Trophoblast cell (in vitro differentiated cells and primary cell): ENCODE measurements at regions not wholly inside any gene's neighbourhood (a gene's known extent, or its start where the extent isn't known, plus 50 kb on each side); places are given as distances from the start of the nearest gene placed in this dataset.

Experiments used
- DNase-seq, 2 donors: peaks; one replicate each; pipeline ENCODE4 v3.0.0-alpha.2; 2016
- H2AFZ ChIP-seq: 2 replicates; pipeline ENCODE4 v1.6.1; 2013; ENCODE audit warnings: low read length, moderate library complexity, mild to moderate bottlenecking; ENCODE audit not compliant: insufficient read depth, poor library complexity
- H2AK5ac ChIP-seq: 2 replicates; pipeline ENCODE4 v1.6.1; 2013; ENCODE audit warnings: mild to moderate bottlenecking, low read length
- H2BK120ac ChIP-seq: 2 replicates; pipeline ENCODE4 v1.6.1; 2013; ENCODE audit warnings: low read length, mild to moderate bottlenecking, moderate library complexity; ENCODE audit not compliant: insufficient read depth, poor library complexity
- H2BK12ac ChIP-seq: 2 replicates; pipeline ENCODE4 v1.6.1; 2013; ENCODE audit warnings: mild to moderate bottlenecking, low read length, moderate library complexity
- H2BK5ac ChIP-seq: 2 replicates; pipeline ENCODE4 v1.6.1; 2013; ENCODE audit warnings: low read length, low read depth, moderate library complexity, mild to moderate bottlenecking; ENCODE audit not compliant: poor library complexity
- H3K14ac ChIP-seq: 2 replicates; pipeline ENCODE4 v1.6.1; 2013; ENCODE audit warnings: mild to moderate bottlenecking, low read length
- H3K18ac ChIP-seq: 2 replicates; pipeline ENCODE4 v1.6.1; 2013; ENCODE audit warnings: mild to moderate bottlenecking, low read length
- H3K23ac ChIP-seq: 2 replicates; pipeline ENCODE4 v1.6.1; 2013; ENCODE audit warnings: low read length
- H3K27ac ChIP-seq: 2 replicates; pipeline ENCODE4 v1.5.1; 2013; ENCODE audit warnings: low read depth, mild to moderate bottlenecking, inconsistent platforms, low read length, moderate library complexity
- H3K27me3 ChIP-seq: 2 replicates; pipeline ENCODE4 v1.6.1; 2013; ENCODE audit warnings: inconsistent platforms, mild to moderate bottlenecking, low read length, moderate library complexity; ENCODE audit not compliant: insufficient read depth
- H3K36me3 ChIP-seq, 2 experiments: 1 replicate in 1 of 2; 2 replicates in 1 of 2; pipeline ENCODE4 v1.6.1; 2013; ENCODE audit warnings: low read length in 2 of 2, mild to moderate bottlenecking in 2 of 2, moderate library complexity in 1 of 2; ENCODE audit not compliant: insufficient read depth in 2 of 2, control insufficient read depth in 1 of 2
- H3K4ac ChIP-seq: 2 replicates; pipeline ENCODE4 v1.6.1; 2013; ENCODE audit warnings: low read depth, mild to moderate bottlenecking, low read length, moderate library complexity
- H3K4me1 ChIP-seq, 2 experiments: 1 replicate in 1 of 2; 2 replicates in 1 of 2; pipeline ENCODE4 v1.6.1; 2013; ENCODE audit warnings: low read length in 2 of 2, mild to moderate bottlenecking in 2 of 2, moderate library complexity in 1 of 2; ENCODE audit not compliant: insufficient read depth in 2 of 2, control insufficient read depth in 1 of 2
- H3K4me2 ChIP-seq: 2 replicates; pipeline ENCODE4 v1.6.1; 2013; ENCODE audit warnings: inconsistent platforms, mild to moderate bottlenecking, low read length, moderate library complexity
- H3K4me3 ChIP-seq: 2 replicates; pipeline ENCODE4 v1.5.1; 2013; ENCODE audit warnings: mild to moderate bottlenecking, low read depth, low read length, inconsistent platforms
- H3K79me1 ChIP-seq: one replicate; pipeline ENCODE4 v1.6.1; 2013; ENCODE audit warnings: low read length
- H3K79me2 ChIP-seq: 2 replicates; pipeline ENCODE4 v1.6.1; 2013; ENCODE audit warnings: low read length, mild to moderate bottlenecking; ENCODE audit not compliant: control insufficient read depth, insufficient read depth, poor library complexity
- H3K9ac ChIP-seq: 2 replicates; pipeline ENCODE4 v1.6.1; 2013; ENCODE audit warnings: mild to moderate bottlenecking, low read length
- H3K9me3 ChIP-seq: 2 replicates; pipeline ENCODE4 v1.6.1; 2013; ENCODE audit warnings: low read depth, mild to moderate bottlenecking, control low read depth, inconsistent platforms, low read length; ENCODE audit not compliant: insufficient read depth
- H4K12ac ChIP-seq: 2 replicates; pipeline ENCODE4 v1.6.1; 2013; ENCODE audit warnings: low read depth, mild to moderate bottlenecking, low read length, moderate library complexity
- H4K8ac ChIP-seq: 2 replicates; pipeline ENCODE4 v1.6.1; 2013; ENCODE audit warnings: low read depth, mild to moderate bottlenecking, low read length, moderate library complexity
- H4K91ac ChIP-seq: one replicate; pipeline ENCODE4 v1.6.1; 2013; ENCODE audit warnings: low read depth, mild to moderate bottlenecking, low read length, moderate library complexity
- WGBS: extraction: QIAGEN DNeasy Blood & Tissue Kit; methylation state at CpG from one replicate; pipeline ENCODE4 v1.1.7; 2013; ENCODE audit warnings: missing lambda C conversion rate; ENCODE audit not compliant: insufficient read length, insufficient coverage; ENCODE audit errors: extremely low coverage; 5-methylcytosine and 5-hydroxymethylcytosine counted together

- no peaks in the 10 kb centered on the region for H3K79me1 ChIP-seq
- WGBS, result no CpG with 5 or more reads among the region's 4 CpGs
Observed at GRCh38 chr11:36854875-36855274, 256.8 kb upstream of the RAG2 start.

GRCh38 chr11:36848660-36849059 lies 250.6 kb upstream of the RAG2 start:
- Histone ChIP-seq H3K79me1 (no peaks in the 10 kb centered on the region), H3K18ac (no peak overlapping the region), H2AFZ (no peak overlapping the region), H3K14ac (no peak overlapping the region), H3K4me2 (no peak overlapping the region), H3K4ac (no peak overlapping the region), H3K27ac (no peak overlapping the region), H2BK5ac (no peak overlapping the region), H4K8ac (no peak overlapping the region), H3K36me3 (no peaks in the 10 kb centered on the region), H4K12ac (no peak overlapping the region), H2BK120ac (no peak overlapping the region), H2AK5ac (no peak overlapping the region), H3K23ac (no peak overlapping the region), H3K9me3 (no peaks in the 10 kb centered on the region), H3K4me3 (no peak overlapping the region), H4K91ac (no peak overlapping the region), H3K4me1 (no peaks in the 10 kb centered on the region), H2BK12ac (no peak overlapping the region), H3K9ac (no peak overlapping the region), H3K27me3 (no peaks in the 10 kb centered on the region), H3K79me2 (no peaks in the 10 kb centered on the region)
- 100% methylated on average over 1 of the region's 2 CpGs for WGBS
- no peak for DNase-seq

More at GRCh38 chr11:36854875-36855274, 256.8 kb upstream of the RAG2 start:
- no peaks in the 10 kb centered on the region for H3K36me3 ChIP-seq
- no peak overlapping the region for H2BK5ac ChIP-seq
- no peak overlapping the region for H3K27ac ChIP-seq
- H2BK12ac ChIP-seq, result no peak overlapping the region
- H2AFZ ChIP-seq, result no peak overlapping the region
- H3K4me3 ChIP-seq, result no peak overlapping the region
- H3K9me3 ChIP-seq, result no peaks in the 10 kb centered on the region
- no peak for DNase-seq
- no peak overlapping the region for H3K14ac ChIP-seq
- H3K23ac ChIP-seq, result no peak overlapping the region
- H3K4me2 ChIP-seq, result no peak overlapping the region
- no peaks in the 10 kb centered on the region for H3K27me3 ChIP-seq
- no peaks in the 10 kb centered on the region for H3K79me2 ChIP-seq
- no peak overlapping the region for H4K12ac ChIP-seq
- H3K18ac ChIP-seq, result no peak overlapping the region
- no peak overlapping the region for H2AK5ac ChIP-seq
- no peak overlapping the region for H2BK120ac ChIP-seq
- H4K91ac ChIP-seq, result no peak overlapping the region
- H3K9ac ChIP-seq, result no peak overlapping the region
- H3K4ac ChIP-seq, result no peak overlapping the region
- H3K4me1 ChIP-seq, result no peaks in the 10 kb centered on the region
- H4K8ac ChIP-seq, result no peak overlapping the region

GRCh38 chr11:36840378-36840777 lies 242.3 kb upstream of the RAG2 start:
- Histone ChIP-seq H2BK5ac (no peak overlapping the region), H2AFZ (no peak overlapping the region), H3K79me2 (no peaks in the 10 kb centered on the region), H3K27me3 (no peaks in the 10 kb centered on the region), H3K4me2 (no peak overlapping the region), H3K18ac (no peak overlapping the region), H3K4me3 (no peak overlapping the region), H2AK5ac (no peak overlapping the region), H2BK120ac (no peak overlapping the region), H4K12ac (no peak overlapping the region), H3K14ac (no peak overlapping the region), H3K9me3 (no peaks in the 10 kb centered on the region), H3K27ac (no peak overlapping the region), H3K23ac (no peak overlapping the region), H4K8ac (no peak overlapping the region), H3K4ac (no peak overlapping the region), H4K91ac (no peak overlapping the region), H2BK12ac (no peak overlapping the region), H3K36me3 (no peaks in the 10 kb centered on the region), H3K79me1 (no peaks in the 10 kb centered on the region), H3K4me1 (no peaks in the 10 kb centered on the region), H3K9ac (no peak overlapping the region)
- DNase-seq, result no peak
- WGBS, result no CpG with 5 or more reads among the region's 2 CpGs

GRCh38 chr11:36837831-36838437 lies 239.9 kb upstream of the RAG2 start:
- Histone ChIP-seq H3K14ac (no peak overlapping the region), H2AFZ (no peak overlapping the region), H3K9ac (no peak overlapping the region), H3K9me3 (no peaks in the 10 kb centered on the region), H4K8ac (no peak overlapping the region), H3K27me3 (no peaks in the 10 kb centered on the region), H3K4ac (no peak overlapping the region), H4K12ac (no peak overlapping the region), H3K4me3 (no peak overlapping the region), H4K91ac (no peak overlapping the region), H3K4me2 (no peak overlapping the region), H2BK12ac (no peak overlapping the region), H3K79me1 (no peaks in the 10 kb centered on the region), H2BK120ac (no peak overlapping the region), H3K79me2 (no peaks in the 10 kb centered on the region), H3K36me3 (no peaks in the 10 kb centered on the region), H3K18ac (no peak overlapping the region), H3K4me1 (no peaks in the 10 kb centered on the region), H3K23ac (no peak overlapping the region), H2AK5ac (no peak overlapping the region), H3K27ac (no peak overlapping the region), H2BK5ac (no peak overlapping the region)
- no CpG with 5 or more reads among the region's 1 CpG for WGBS
- DNase-seq, result no peak
